Ovary (tissue), 3 donors: ENCODE measurements at regions not wholly inside any gene's neighbourhood (a gene's known extent, or its start where the extent isn't known, plus 50 kb on each side); places are given as distances from the start of the nearest gene placed in this dataset.

Source experiments
- EP300 ChIP-seq: sonication (generic); formaldehyde crosslinking; IDR thresholded peaks from one replicate; pipeline ENCODE4 v1.6.1; 2017; ENCODE audit warnings: antibody characterized with exemption
- POLR2A ChIP-seq: fragments of 450-650 bp; IDR thresholded peaks from one replicate; pipeline ENCODE4 v1.6.1; 2017; ENCODE audit warnings: antibody characterized with exemption, mild to moderate bottlenecking, moderate library complexity
- TF ChIP-seq, protein P1 (sequence below), 3 donors: fragments of 450-650 bp in 2 of 3; fragments of 200-600 bp in 1 of 3; IDR thresholded peaks; one replicate each; pipeline versions ENCODE4 v1.5.1 to v1.8.0; 2016 to 2022; ENCODE audit warnings: antibody characterized with exemption in 3 of 3, mild to moderate bottlenecking in 1 of 3
- donor health status: DM: no; HTN: no; CAD: no.

DNA sequence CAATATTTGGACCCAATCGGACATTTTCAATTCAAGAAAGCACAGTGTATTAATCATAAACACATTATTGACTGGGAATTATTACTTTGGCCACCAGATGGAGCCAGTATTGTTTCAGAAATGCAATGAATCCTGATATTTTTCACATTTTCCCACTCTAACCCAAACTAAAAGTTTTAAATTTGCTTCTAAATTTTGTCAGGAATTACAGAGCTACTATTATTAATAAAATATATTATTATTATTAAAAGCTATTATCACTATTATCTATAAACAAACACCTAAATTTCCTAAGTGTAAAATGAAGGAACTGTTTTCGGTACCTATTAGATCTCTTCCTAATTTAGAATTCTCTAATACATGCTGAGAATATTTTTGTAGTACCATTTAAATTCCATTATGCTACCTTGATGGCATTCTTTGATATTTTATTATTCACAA, 245.3 kb downstream of the OGFRL1 start:
- TF ChIP-seq, protein P1, sequence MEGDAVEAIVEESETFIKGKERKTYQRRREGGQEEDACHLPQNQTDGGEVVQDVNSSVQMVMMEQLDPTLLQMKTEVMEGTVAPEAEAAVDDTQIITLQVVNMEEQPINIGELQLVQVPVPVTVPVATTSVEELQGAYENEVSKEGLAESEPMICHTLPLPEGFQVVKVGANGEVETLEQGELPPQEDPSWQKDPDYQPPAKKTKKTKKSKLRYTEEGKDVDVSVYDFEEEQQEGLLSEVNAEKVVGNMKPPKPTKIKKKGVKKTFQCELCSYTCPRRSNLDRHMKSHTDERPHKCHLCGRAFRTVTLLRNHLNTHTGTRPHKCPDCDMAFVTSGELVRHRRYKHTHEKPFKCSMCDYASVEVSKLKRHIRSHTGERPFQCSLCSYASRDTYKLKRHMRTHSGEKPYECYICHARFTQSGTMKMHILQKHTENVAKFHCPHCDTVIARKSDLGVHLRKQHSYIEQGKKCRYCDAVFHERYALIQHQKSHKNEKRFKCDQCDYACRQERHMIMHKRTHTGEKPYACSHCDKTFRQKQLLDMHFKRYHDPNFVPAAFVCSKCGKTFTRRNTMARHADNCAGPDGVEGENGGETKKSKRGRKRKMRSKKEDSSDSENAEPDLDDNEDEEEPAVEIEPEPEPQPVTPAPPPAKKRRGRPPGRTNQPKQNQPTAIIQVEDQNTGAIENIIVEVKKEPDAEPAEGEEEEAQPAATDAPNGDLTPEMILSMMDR (IDR thresholded peaks at IDR 0.05): no peak
- TF ChIP-seq POLR2A (no peak), EP300 (no peak)
